Transverse colon (tissue), 4 donors: ENCODE measurements at regions not wholly inside any gene's neighbourhood (a gene's known extent, or its start where the extent isn't known, plus 50 kb on each side); places are given as distances from the start of the nearest gene placed in this dataset.

Experiments used
- DNase-seq: peaks from one replicate; pipeline ENCODE4 v3.0.0-alpha.2; 2019
- H3K27ac ChIP-seq, 4 donors: fragments of 200-600 bp; sonication (generic); 2 replicates each; pipeline ENCODE4 v1.5.1; 2016 to 2018; ENCODE audit warnings: inconsistent platforms in 4 of 4
- H3K27me3 ChIP-seq: fragments of 200-600 bp; sonication (generic); 2 replicates; pipeline ENCODE4 v1.5.1; 2017; ENCODE audit warnings: inconsistent platforms
- H3K36me3 ChIP-seq, 4 donors: fragments of 200-600 bp; sonication (generic); 2 replicates each; pipeline ENCODE4 v1.5.1; 2017 to 2019; ENCODE audit warnings: inconsistent platforms in 4 of 4
- H3K4me1 ChIP-seq, 4 donors: fragments of 200-600 bp; sonication (generic); 2 replicates each; pipeline ENCODE4 v1.5.1; 2017 to 2020; ENCODE audit warnings: inconsistent platforms in 4 of 4
- H3K4me3 ChIP-seq, 4 donors: fragments of 200-600 bp; sonication (generic); 1 replicate in 1 of 4; 2 replicates in 3 of 4; pipeline versions ENCODE4 v1.5.1 to v1.6.1; 2017 to 2019; ENCODE audit warnings: inconsistent platforms in 4 of 4
- H3K9me3 ChIP-seq, 2 donors: fragments of 200-600 bp; sonication (generic); 2 replicates each; pipeline ENCODE4 v1.5.1; 2017 to 2019; ENCODE audit warnings: inconsistent platforms in 2 of 2
- CTCF ChIP-seq, 5 experiments: fragments of 200-600 bp in 3 of 5; fragments of 450-650 bp in 2 of 5; sonication (generic) in 3 of 5; IDR thresholded peaks; 1 replicate in 2 of 5; 2 replicates in 3 of 5; pipeline ENCODE4 v1.5.1; 2016 to 2017; ENCODE audit warnings: antibody characterized with exemption in 5 of 5, inconsistent platforms in 3 of 5, mild to moderate bottlenecking in 2 of 5, moderate library complexity in 1 of 5
- EP300 ChIP-seq: sonication (generic); formaldehyde crosslinking; IDR thresholded peaks from one replicate; pipeline ENCODE4 v1.6.1; 2017; ENCODE audit warnings: antibody characterized with exemption, low read depth
- POLR2A ChIP-seq: fragments of 450-650 bp; IDR thresholded peaks from one replicate; pipeline ENCODE4 v1.6.1; 2016; ENCODE audit warnings: antibody characterized with exemption, mild to moderate bottlenecking, moderate library complexity
- POLR2AphosphoS5 ChIP-seq, 3 donors: sonication (generic); formaldehyde crosslinking; IDR thresholded peaks; one replicate each; pipeline ENCODE4 v1.6.1; 2016; ENCODE audit warnings: antibody characterized with exemption in 3 of 3
- WGBS, 2 donors: methylation state at CpG; one replicate each; pipeline ENCODE4 v1.1.5; 2018; ENCODE audit warnings: low coverage in 1 of 2; 5-methylcytosine and 5-hydroxymethylcytosine counted together
- in situ Hi-C, 4 donors: fragments of 200-750 bp; cut with MboI; loops; one replicate each; pipeline versions ENCODE4 v1.15.0 to v1.15.1; 2017; ENCODE audit warnings: low sequenced_read_pairs in 3 of 4, low pct_ligation_motif_present in 1 of 4, low pct_unique_long_range_greater_than_20kb in 1 of 4
- intact Hi-C: fragments of 100-400 bp; cut with DNase I; formaldehyde crosslinking; loops from one replicate; pipeline ENCODE4 v1.15.1; 2023; ENCODE audit warnings: low total_unique reads

GRCh38 chrX:143095816-143096215 is 70.1 kb downstream of the SPANXN4 start:
- TF ChIP-seq POLR2A (no peak), CTCF (IDR thresholded peaks at IDR 0.05) (no peak), POLR2AphosphoS5 (IDR thresholded peaks at IDR 0.05) (no peak), EP300 (no peak)
- Histone ChIP-seq H3K27me3 (no peaks in the 10 kb centered on the region), H3K27ac (no peak overlapping the region), H3K9me3 (no peaks in the 10 kb centered on the region), H3K4me1 (no peaks in the 10 kb centered on the region), H3K4me3 (no peak overlapping the region), H3K36me3 (no peaks in the 10 kb centered on the region)
- intact Hi-C loops (loop anchor here (10.0 kb wide), 1 partner anchor 351 kb away; no protein-coding TSS in a partner anchor), in situ Hi-C loops (no loop called here)
- no peak for DNase-seq

GRCh38 chrX:143095321-143095720 is 69.6 kb downstream of the SPANXN4 start:
- Histone ChIP-seq H3K4me3 (no peak overlapping the region), H3K9me3 (no peaks in the 10 kb centered on the region), H3K36me3 (no peaks in the 10 kb centered on the region), H3K4me1 (no peaks in the 10 kb centered on the region), H3K27ac (no peak overlapping the region), H3K27me3 (no peaks in the 10 kb centered on the region)
- no peak for DNase-seq
- in situ Hi-C loops (no loop called here), intact Hi-C loops (loop anchor here (10.0 kb wide), 1 partner anchor 351 kb away; no protein-coding TSS in a partner anchor)
- WGBS, 2 donors = 54 to 57% methylated on average over 5 of the region's 5 CpGs
- no peak for TF ChIP-seq EP300
- TF ChIP-seq POLR2A = no peak
- TF ChIP-seq CTCF (IDR thresholded peaks at IDR 0.05) = no peak
- no peak for TF ChIP-seq POLR2AphosphoS5 (IDR thresholded peaks at IDR 0.05)

- Histone ChIP-seq H3K4me1 (no peaks in the 10 kb centered on the region), H3K4me3 (no peak overlapping the region), H3K27ac (no peak overlapping the region), H3K9me3 (no peaks in the 10 kb centered on the region), H3K36me3 (no peaks in the 10 kb centered on the region), H3K27me3 (no peaks in the 10 kb centered on the region)
- 86% methylated on average over 7 of the region's 7 CpGs; no CpG with 5 or more reads in 1 of the 2 donors for WGBS, 2 donors
- intact Hi-C loops = loop anchor here (10.0 kb wide), 1 partner anchor 350 kb away; no protein-coding TSS in a partner anchor
- in situ Hi-C loops = no loop called here
- TF ChIP-seq POLR2AphosphoS5 (IDR thresholded peaks at IDR 0.05) = no peak
- no peak for TF ChIP-seq CTCF (IDR thresholded peaks at IDR 0.05)
- no peak for TF ChIP-seq POLR2A
- TF ChIP-seq EP300 = no peak
- DNase-seq = no peak
Observed at GRCh38 chrX:143094417-143095023, 68.8 kb downstream of the SPANXN4 start.
